Glomerular endothelial cell (primary cell): ENCODE measurements at regions not wholly inside any gene's neighbourhood (a gene's known extent, or its start where the extent isn't known, plus 50 kb on each side); places are given as distances from the start of the nearest gene placed in this dataset.
"Not testable (repeated sequence)": the region's sequence is repeated elsewhere in the genome, so short reads cannot be mapped to it uniquely, and the experiment has no call there.

Experiments
- DNase-seq: peaks from one replicate; pipeline ENCODE4 v3.0.0-alpha.2; 2011; ENCODE audit warnings: low read depth, low spot score; ENCODE audit errors: extremely low read depth

GRCh38 chr13:48883786-48884185, 91.9 kb upstream of the FNDC3A start:
- not testable (repeated sequence) for DNase-seq

- no peak for DNase-seq
These were observed 90.7 kb upstream of the FNDC3A start for GRCh38 chr13:48885027-48885395.

- DNase-seq: no peak
These were observed 87.1 kb upstream of the FNDC3A start for GRCh38 chr13:48888613-48889012.

- no peak for DNase-seq
These were observed 85.3 kb upstream of the FNDC3A start for GRCh38 chr13:48890391-48890790.

DNA sequence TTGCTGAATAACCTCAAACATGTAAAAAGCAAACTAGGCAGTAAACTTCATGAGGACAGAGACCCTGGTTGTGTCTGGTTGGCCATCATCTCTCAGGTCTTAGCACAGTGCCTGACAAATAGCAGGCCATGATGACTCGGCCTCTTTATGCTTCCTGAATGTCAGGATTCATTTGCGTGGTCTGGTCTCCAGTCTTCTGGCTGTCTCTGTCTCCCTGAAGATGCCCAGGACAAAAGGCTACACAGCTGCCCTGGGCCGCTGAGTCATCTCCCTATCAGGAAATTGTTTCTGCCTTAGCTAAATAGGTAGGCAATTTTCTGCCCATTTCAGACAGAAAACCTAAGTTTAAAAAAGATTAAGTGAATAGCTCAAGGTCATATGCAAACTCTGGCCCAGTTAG, 84.1 kb upstream of the FNDC3A start:
- DNase-seq: no peak

- DNase-seq: peak; percentile 62
These were observed 83.5 kb upstream of the FNDC3A start for GRCh38 chr13:48892053-48892687.

- DNase-seq: no peak
These were observed 83.0 kb upstream of the FNDC3A start for GRCh38 chr13:48892688-48893075.

DNA sequence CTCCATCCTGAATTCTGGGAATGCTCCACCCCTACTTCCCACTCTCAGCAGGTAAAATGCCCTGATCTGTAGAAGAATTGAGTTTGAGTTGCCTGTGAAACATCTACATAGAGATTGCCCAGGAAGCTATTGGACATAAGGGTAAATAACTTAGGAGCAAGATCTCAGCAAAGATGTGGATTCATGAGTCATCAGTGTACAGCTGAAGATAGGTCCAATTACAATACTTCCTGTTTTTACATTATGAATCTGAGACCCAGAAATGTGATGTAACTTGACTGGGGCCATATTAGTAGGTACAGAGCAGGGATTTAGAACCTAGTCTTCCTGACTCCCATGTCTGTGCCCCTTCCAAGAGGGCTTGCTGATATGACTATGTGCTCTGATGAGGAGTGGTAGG, 79.4 kb upstream of the FNDC3A start:
- no peak for DNase-seq

- DNase-seq: no peak
These were observed 73.9 kb upstream of the FNDC3A start for GRCh38 chr13:48901781-48902180.

DNA sequence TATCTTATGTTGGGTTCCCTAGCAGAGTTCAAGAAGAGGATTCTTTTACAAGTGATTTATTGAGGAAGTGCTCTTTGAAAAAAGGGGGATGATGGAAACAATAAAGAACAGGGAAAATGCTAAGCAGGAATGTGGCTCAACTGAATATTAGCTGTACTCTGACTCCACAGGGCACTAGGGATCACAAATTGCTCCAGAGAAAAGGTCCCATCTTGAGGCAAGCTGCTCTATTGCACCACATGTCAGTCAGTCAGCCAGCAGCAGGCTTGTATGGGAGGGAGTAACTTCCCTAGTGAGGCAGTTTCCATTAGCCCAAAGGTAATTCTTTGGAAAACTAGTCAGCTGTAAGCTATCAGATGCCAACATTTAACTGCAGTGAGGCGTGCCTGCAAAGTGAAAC, 73.3 kb upstream of the FNDC3A start:
- no peak for DNase-seq

DNA sequence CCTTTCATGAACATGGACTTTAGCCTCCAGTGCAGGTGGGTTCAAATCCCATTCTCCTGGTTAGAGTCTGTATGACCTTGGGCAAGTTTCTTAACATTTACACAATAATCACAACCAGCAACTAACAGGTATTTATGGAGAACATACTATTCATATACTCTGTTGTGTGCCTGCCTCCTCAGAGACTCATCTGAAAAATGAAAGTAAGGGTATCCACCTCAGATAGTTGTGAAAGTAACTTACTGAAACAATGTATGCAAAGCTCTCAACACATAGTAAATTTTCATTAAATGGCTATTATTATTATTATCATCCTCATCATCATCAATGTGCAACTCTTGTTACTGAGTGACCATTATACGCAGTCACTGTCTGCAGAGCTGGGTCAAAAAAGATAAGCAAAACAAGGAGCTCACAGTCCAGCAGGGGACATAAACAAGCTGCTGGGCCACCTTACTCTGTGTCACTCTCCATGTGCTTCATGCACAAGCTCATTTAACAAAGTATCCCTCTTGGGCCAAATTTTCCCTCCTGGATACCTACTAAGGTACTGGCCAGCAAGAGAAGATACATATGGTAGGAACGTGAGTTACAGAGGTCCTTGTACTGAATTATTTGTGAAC, 70.9 kb upstream of the FNDC3A start:
- no peak for DNase-seq

- DNase-seq: no peak
These were observed 69.5 kb upstream of the FNDC3A start for GRCh38 chr13:48906200-48906599.

DNA sequence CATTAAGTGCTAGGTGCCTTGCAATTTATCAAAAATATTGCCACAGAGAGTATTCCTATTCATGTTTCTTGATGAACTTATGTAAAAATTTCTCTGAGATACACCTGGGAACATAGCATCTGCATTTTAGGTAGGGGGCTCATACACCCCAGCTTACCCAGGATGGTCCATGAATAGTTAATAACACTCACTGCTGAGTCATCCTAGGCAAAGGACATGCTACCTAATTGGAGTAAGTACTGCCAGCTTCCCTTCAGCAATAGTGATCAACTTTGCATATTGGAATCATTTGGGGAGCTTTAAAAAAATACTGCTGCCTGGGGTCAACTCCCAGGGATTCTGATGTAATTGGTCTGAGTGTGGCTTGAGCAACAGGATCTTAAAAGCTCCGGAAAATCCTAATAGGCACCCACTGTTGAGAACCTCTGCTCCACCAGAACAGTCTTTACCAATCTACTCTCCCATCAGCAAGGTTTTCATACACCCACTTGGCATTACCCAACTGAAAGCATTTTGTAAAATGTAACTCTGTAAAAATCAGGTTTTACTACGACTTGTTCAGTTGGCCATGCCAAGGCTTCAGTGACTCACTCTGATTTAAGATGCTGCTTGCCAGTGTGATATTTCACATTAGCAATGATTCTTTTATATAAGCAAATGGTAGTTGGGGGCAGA, 67.2 kb upstream of the FNDC3A start:
- no peak for DNase-seq

DNA sequence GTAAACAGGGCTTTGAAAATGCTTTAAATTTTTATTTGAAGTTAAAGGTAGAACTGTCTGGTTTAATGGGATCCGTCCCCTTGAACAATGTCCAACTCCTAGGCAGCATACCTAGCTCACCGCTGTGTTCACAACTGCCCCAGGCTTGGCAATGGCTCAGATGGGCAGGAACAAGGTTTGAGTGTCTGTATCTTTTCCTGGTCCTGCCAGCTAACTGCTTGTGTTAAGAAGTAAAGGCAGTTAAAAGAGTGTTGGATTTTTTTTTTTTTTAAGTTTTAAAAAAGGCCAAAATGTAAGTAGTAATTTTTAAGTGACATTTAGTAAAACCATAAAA, 66.7 kb upstream of the FNDC3A start:
- no peak for DNase-seq

GRCh38 chr13:48910686-48911085, 65.0 kb upstream of the FNDC3A start:
- DNase-seq: no peak

GRCh38 chr13:48919751-48920150, 56.0 kb upstream of the FNDC3A start:
- no peak for DNase-seq

- DNase-seq: no peak
These were observed 55.0 kb upstream of the FNDC3A start for GRCh38 chr13:48920730-48921129.

DNA sequence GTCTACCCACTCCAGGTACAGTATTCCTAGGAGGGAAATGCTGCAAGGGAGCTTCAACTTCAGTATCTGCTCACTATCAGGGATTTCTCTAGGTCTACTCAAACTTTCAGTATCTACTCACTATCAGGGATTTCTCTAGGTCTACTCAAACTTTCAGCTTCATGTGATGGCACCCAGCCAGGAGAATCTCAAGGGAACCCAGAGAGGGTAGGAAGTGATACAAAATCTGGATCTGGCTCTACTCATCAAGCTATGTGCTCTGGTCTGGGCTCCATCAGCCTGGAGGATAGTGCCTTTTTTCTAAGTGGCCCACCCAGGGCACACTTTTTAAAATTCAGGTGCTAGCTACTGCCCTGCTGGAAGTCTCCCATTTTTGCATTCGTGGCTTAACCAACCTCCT, 52.3 kb upstream of the FNDC3A start:
- no peak for DNase-seq

- DNase-seq: no peak
These were observed 50.7 kb upstream of the FNDC3A start for GRCh38 chr13:48925001-48925400.
